HS-27A (cell line): ENCODE measurements at regions not wholly inside any gene's neighbourhood (a gene's known extent, or its start where the extent isn't known, plus 50 kb on each side); places are given as distances from the start of the nearest gene placed in this dataset.
"Not testable (repeated sequence)": the region's sequence is repeated elsewhere in the genome, so short reads cannot be mapped to it uniquely, and the experiment has no call there.

Experiments
- DNase-seq: peaks from one replicate; pipeline ENCODE4 v3.0.0-alpha.2; 2012; ENCODE audit warnings: low read depth, missing footprints

DNA sequence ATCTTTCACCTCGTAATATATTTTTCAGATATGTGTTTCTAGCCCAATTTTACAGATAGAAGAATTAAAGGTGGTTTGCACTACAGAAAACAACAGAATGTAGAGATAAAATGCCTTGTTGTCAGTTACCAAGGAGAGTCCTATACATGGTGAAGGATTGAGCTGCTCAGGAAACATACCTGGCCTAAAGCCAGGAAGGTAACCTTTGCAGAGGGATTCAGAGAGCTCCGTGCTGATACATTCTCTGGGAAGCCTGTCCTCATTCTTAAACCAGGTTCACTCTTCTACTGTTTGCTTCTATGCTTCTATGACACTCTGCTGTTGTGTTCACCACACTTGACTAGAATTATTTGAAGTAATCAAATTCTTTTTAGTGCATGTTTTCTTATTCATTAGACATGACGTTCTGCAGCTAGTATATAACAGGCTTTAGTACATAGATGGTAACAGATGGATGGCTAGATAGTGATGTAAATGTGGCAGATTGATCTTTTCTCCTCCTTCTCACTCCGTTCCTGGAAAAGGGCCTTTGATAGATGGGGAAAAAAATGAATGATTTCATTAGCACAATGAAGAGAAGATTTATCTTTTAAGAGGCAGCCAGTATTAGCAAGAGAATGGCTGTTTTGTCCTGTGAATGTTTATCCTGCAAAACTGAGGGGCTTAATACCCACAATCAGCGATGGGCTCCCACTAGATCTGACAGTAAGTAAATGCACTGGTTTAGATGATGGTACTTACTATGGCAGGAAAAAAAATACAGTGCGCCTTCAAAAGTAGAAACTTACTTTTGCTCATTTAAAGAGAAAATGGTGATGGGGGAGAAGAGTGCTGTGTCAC, 589.6 kb upstream of the FAM98A start:
- DNase-seq, result no peak

DNA sequence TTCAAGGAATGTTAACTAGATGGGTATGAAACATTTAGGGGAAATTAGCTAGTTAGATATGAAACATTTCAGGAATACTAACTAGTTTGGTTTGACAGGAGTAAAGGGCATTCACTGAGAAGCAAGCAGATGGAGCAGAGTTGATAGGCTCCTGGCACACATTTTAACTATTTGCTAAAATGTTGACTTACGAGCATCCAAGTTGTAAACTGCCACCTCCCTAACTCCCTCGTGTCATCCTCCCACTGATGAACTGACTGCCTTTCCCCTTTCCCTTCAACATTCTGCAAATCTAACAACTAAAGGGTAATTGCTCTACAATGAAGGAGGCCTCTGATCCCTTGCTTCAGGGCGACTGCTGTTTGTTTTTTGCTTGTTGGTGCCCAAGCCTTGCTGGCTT, 580.4 kb upstream of the FAM98A start:
- no peak for DNase-seq

DNA sequence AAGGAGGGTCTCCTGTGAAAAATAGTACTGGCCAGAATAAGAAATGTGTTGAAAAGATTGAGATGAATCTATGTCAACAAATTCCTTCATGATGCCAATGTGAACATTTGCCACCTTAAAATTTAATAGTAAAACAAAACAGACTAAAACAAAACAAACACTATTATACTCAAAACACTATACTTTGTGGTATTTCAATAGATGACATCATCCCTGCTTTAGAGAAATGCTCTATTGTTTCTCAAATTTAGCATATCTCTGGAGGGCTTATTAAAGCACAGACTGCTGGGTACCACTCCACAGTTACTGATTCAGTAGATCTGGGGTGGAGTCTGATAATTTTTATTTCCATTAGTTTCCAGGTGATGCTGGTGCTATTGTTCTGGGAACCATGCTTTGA, 579.4 kb upstream of the FAM98A start:
- no peak for DNase-seq

GRCh38 chr2:34176693-34177092, 577.6 kb upstream of the FAM98A start:
- no peak for DNase-seq

DNA sequence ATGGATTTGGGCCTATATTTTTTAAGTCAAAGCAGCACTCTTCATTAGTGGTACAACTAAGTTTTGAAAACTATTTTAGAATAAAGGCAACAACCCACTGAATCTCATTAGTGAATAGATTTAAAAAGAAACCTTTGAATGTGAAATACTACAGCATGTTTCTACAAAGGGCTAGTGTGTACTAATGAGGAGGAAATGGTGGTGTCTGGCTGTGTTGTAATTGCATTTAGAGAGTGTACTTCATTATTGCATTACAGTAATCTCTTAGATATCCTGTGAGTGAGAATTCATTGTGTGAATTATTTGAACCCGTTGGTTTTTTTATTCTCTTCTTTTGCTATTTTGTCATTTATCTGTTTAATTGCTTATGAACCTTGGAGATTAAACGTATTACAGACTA, 575.4 kb upstream of the FAM98A start:
- DNase-seq, result no peak

GRCh38 chr2:34162231-34162630, 563.1 kb upstream of the FAM98A start:
- no peak for DNase-seq

GRCh38 chr2:34161549-34161948, 562.5 kb upstream of the FAM98A start:
- DNase-seq, result no peak

DNA sequence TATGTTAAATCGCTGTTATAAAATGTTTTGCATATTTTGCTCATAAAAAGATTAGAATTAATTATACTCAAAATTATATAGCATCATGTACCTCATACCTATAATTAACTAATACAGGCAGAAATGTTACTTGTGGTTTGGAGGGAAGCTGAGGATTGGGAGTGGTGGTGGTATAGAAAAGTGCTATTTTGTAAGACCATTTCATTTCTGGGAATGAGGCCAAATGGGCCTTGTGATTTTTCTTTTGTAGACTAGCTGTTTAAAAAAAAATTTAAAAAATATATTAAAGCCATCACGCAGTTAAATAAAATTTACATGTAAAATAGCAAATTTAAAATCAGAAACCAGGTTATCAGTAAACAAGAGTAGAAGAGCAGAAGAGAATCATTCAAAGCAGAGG, 560.8 kb upstream of the FAM98A start:
- no peak for DNase-seq

GRCh38 chr2:34153484-34153883, 554.4 kb upstream of the FAM98A start:
- no peak for DNase-seq

- DNase-seq, result no peak
These were observed 548.7 kb upstream of the FAM98A start for GRCh38 chr2:34147780-34148179.

- DNase-seq, result no peak
These were observed 544.0 kb upstream of the FAM98A start for GRCh38 chr2:34143149-34143548.

DNA sequence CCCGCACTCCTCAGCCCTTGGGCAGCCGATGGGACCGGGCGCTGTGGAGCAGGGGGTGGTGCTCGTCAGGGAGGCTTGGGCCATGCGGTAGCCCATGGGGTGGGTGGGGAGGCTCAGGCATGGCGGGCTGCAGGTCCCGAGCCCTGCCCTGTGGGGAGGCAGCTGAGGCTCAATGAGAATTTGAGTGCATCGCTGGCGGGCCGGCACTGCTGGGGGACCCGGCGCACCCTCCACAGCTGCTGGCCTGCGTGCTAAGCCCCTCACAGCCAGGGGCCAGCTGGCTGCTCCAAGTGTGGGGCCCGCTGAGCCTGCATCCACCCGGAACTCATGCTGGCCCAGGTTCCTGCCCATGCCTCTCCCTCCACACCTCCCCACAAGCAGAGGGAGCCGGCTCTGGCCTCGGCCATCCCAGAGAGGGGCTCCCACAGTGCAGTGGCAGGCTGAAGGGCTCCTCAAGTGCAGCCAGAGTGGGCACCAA, 543.5 kb upstream of the FAM98A start:
- not testable (repeated sequence) for DNase-seq

- not testable (repeated sequence) for DNase-seq
These were observed 534.0 kb upstream of the FAM98A start for GRCh38 chr2:34133065-34133464.

GRCh38 chr2:34126279-34126678, 527.2 kb upstream of the FAM98A start:
- no peak for DNase-seq

- DNase-seq, result no peak
These were observed 525.1 kb upstream of the FAM98A start for GRCh38 chr2:34123996-34124785.

DNA sequence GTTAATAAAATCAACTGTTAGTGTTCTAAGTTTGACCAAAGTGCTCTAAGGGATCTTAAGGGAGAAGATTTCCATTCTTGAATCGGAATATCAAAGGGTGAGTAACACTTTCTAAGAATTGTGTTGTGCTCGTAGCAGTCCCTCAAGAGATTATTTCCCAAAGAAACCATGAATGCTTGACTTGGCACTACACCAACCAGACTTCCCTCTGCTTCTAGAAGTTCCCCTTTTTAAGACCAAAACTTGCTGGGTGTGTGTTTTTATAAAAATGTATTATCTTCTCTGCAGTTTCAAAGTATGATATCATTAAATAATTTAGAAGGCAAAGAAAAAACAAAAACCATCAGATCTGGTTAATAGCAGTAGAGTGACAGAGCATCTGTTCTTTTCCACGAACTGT, 522.0 kb upstream of the FAM98A start:
- no peak for DNase-seq

DNA sequence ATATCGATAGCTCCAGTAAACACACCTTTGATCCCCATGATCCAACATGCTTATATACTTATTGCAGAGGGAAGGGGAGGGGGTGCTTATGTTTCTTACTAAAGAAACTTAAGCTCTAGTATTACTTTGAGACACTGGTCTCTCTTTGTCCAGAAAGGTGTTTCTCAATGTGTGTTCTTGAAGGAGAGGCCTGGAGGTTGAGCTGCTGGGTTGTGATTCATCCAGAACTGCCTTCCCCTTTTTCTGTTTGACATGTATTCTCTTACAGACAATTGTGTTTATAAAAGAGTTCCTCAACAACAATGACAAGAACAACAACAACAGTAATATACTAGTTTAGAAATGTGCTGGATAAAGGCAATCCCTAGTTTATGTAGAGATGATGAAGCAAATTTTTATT, 516.0 kb upstream of the FAM98A start:
- no peak for DNase-seq

GRCh38 chr2:34112161-34112560, 513.1 kb upstream of the FAM98A start:
- no peak for DNase-seq

GRCh38 chr2:34110392-34110791, 511.3 kb upstream of the FAM98A start:
- no peak for DNase-seq

DNA sequence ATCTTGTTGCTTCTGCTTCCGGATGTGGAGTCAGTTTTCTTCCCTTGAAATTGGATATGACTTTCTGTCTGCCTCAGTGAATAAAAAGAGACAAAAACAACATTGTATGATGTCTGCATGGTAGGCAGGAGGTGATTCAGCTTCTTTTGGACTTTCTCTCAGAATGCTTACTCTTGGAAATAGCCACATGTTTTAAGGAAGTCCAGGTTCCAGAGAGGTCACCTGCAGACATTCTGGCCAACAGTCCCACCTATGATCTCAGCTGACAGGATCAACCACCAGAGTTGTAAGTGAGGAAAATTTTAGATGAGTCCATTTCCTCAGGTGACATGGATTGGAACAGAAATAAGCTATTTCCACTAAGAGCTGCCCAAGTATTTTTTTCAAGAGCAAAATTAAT, 508.7 kb upstream of the FAM98A start:
- no peak for DNase-seq

GRCh38 chr2:34105006-34105767, 506.1 kb upstream of the FAM98A start:
- DNase-seq, result peak; percentile 8

DNA sequence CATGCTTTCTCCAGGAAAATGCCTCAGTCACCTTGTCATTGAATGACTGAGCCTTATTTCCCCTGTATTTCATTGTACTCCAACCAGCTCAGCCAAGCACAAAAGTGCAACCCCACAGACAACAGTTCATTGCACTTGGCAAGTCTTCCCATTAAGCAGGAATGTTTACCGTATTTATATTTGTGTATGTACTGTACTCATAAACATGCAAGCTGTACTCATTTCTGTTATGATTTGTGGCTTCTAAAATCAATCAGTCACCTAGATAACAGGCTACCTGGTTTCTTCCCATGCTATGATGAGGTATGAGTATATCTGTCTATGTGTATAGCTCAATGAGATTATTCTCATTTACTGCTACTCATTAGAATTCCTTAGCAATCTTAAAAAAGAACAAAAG, 505.5 kb upstream of the FAM98A start:
- DNase-seq, result no peak

GRCh38 chr2:34103437-34103836, 504.3 kb upstream of the FAM98A start:
- no peak for DNase-seq
